ENCODE measurements at regions not wholly inside any gene's neighbourhood (a gene's known extent, or its start where the extent isn't known, plus 50 kb on each side); places are given as distances from the start of the nearest gene placed in this dataset.
A peak's percentile ranks its signal among the peaks of the same experiment; 100 is the strongest.

GRCh38 chr9:89710697-89711096 is 105.9 kb downstream of the GADD45G start:
- no peak for ATAC-seq (replicated peaks)

GRCh38 chr9:89711866-89712265 is 107.1 kb downstream of the GADD45G start:
- Mint-ChIP-seq H3K27me3 (peaks cover 7 to 8% of the 10 kb centered on the region in 2 donors), H3K27ac (no peak overlapping the region), H3K36me3 (ENCODE audit: insufficient read depth) (no peaks in the 10 kb centered on the region), H3K9me3 (no peaks in the 10 kb centered on the region), H3K4me3 (no peak overlapping the region), H3K4me1 (ENCODE audit: low read depth in 2 of 2) (peaks cover 0 to 4% of the 10 kb centered on the region in 2 donors)
- no peak for DNase-seq
- no peak for ATAC-seq (replicated peaks)

More at GRCh38 chr9:89710697-89711096, 105.9 kb downstream of the GADD45G start:
- H3K4me3 Mint-ChIP-seq: no peak overlapping the region
- peaks cover 7% of the 10 kb centered on the region in 2 donors for H3K27me3 Mint-ChIP-seq
- no peaks in the 10 kb centered on the region for H3K9me3 Mint-ChIP-seq
- peaks cover 0 to 4% of the 10 kb centered on the region in 2 donors for H3K4me1 Mint-ChIP-seq (ENCODE audit: low read depth in 2 of 2)
- DNase-seq: no peak
- no peak overlapping the region for H3K27ac Mint-ChIP-seq
- no peaks in the 10 kb centered on the region for H3K36me3 Mint-ChIP-seq (ENCODE audit: insufficient read depth)

- no peaks in the 10 kb centered on the region for H3K9me3 Mint-ChIP-seq
- H3K4me1 Mint-ChIP-seq (ENCODE audit: low read depth in 2 of 2): peaks cover 0 to 4% of the 10 kb centered on the region in 2 donors
- no peak for DNase-seq
- H3K36me3 Mint-ChIP-seq (ENCODE audit: insufficient read depth): no peaks in the 10 kb centered on the region
- no peak overlapping the region for H3K4me3 Mint-ChIP-seq
- no peak overlapping the region for H3K27ac Mint-ChIP-seq
- peaks cover 7 to 12% of the 10 kb centered on the region in 2 donors for H3K27me3 Mint-ChIP-seq
- no peak for ATAC-seq (replicated peaks)
Observed at GRCh38 chr9:89712283-89712682, 107.5 kb downstream of the GADD45G start.

GRCh38 chr9:89714321-89714720 is 109.5 kb downstream of the GADD45G start:
- Mint-ChIP-seq H3K4me3 (no peak overlapping the region), H3K27ac (no peak overlapping the region), H3K4me1 (ENCODE audit: low read depth in 2 of 2) (peaks cover 0 to 1% of the 10 kb centered on the region in 2 donors), H3K36me3 (ENCODE audit: insufficient read depth) (no peaks in the 10 kb centered on the region), H3K9me3 (no peaks in the 10 kb centered on the region), H3K27me3 (peaks cover 0 to 5% of the 10 kb centered on the region in 2 donors)
- DNase-seq (no peak), ATAC-seq (replicated peaks) (no peak)

- H3K4me1 Mint-ChIP-seq (ENCODE audit: low read depth in 2 of 2): peaks cover 0 to 1% of the 10 kb centered on the region in 2 donors
- peaks cover 0 to 5% of the 10 kb centered on the region in 2 donors for H3K27me3 Mint-ChIP-seq
- DNase-seq: no peak
- H3K27ac Mint-ChIP-seq: no peak overlapping the region
- no peaks in the 10 kb centered on the region for H3K9me3 Mint-ChIP-seq
- H3K36me3 Mint-ChIP-seq (ENCODE audit: insufficient read depth): no peaks in the 10 kb centered on the region
- no peak overlapping the region for H3K4me3 Mint-ChIP-seq
- peak; percentile 48 for ATAC-seq (replicated peaks)
Observed at GRCh38 chr9:89715318-89715858, 110.6 kb downstream of the GADD45G start.

- H3K27me3 Mint-ChIP-seq: peaks cover 0 to 5% of the 10 kb centered on the region in 2 donors
Observed at GRCh38 chr9:89715881-89716280, 111.1 kb downstream of the GADD45G start.

GRCh38 chr9:89716559-89716958 is 111.7 kb downstream of the GADD45G start:
- ATAC-seq (replicated peaks) (no peak), DNase-seq (no peak)
- no peaks in the 10 kb centered on the region for H3K36me3 Mint-ChIP-seq (ENCODE audit: insufficient read depth)
- no peak overlapping the region for H3K4me3 Mint-ChIP-seq
- no peak overlapping the region for H3K27ac Mint-ChIP-seq
- H3K27me3 Mint-ChIP-seq: peaks cover 0 to 5% of the 10 kb centered on the region in 2 donors
- H3K9me3 Mint-ChIP-seq: no peaks in the 10 kb centered on the region
- peaks cover 0 to 1% of the 10 kb centered on the region in 2 donors for H3K4me1 Mint-ChIP-seq (ENCODE audit: low read depth in 2 of 2)

More at GRCh38 chr9:89715881-89716280, 111.1 kb downstream of the GADD45G start:
- Mint-ChIP-seq H3K4me1 (ENCODE audit: low read depth in 2 of 2) (peaks cover 0 to 1% of the 10 kb centered on the region in 2 donors), H3K9me3 (no peaks in the 10 kb centered on the region), H3K27ac (no peak overlapping the region), H3K4me3 (no peak overlapping the region), H3K36me3 (ENCODE audit: insufficient read depth) (no peaks in the 10 kb centered on the region)
- DNase-seq: no peak
- no peak for ATAC-seq (replicated peaks)

GRCh38 chr9:89718176-89718575 is 113.4 kb downstream of the GADD45G start:
- Mint-ChIP-seq H3K27ac (no peak overlapping the region), H3K4me1 (ENCODE audit: low read depth in 2 of 2) (peaks cover 0 to 1% of the 10 kb centered on the region in 2 donors), H3K36me3 (ENCODE audit: insufficient read depth) (no peaks in the 10 kb centered on the region), H3K9me3 (no peaks in the 10 kb centered on the region), H3K27me3 (peaks cover 0 to 11% of the 10 kb centered on the region in 2 donors), H3K4me3 (no peak overlapping the region)
- no peak for DNase-seq
- no peak for ATAC-seq (replicated peaks)

GRCh38 chr9:89718651-89719050 is 113.8 kb downstream of the GADD45G start:
- DNase-seq (no peak), ATAC-seq (replicated peaks) (no peak)
- Mint-ChIP-seq H3K27me3 (peaks cover 0 to 11% of the 10 kb centered on the region in 2 donors), H3K9me3 (no peaks in the 10 kb centered on the region), H3K4me1 (ENCODE audit: low read depth in 2 of 2) (peaks cover 0 to 1% of the 10 kb centered on the region in 2 donors), H3K36me3 (ENCODE audit: insufficient read depth) (no peaks in the 10 kb centered on the region), H3K27ac (no peak overlapping the region), H3K4me3 (no peak overlapping the region)

GRCh38 chr9:89719202-89719601 is 114.4 kb downstream of the GADD45G start:
- Mint-ChIP-seq H3K27me3 (peaks cover 0 to 11% of the 10 kb centered on the region in 2 donors), H3K9me3 (no peaks in the 10 kb centered on the region)

GRCh38 chr9:89720696-89721175 is 115.9 kb downstream of the GADD45G start:
- no peak overlapping the region for H3K4me3 Mint-ChIP-seq
- no peaks in the 10 kb centered on the region for H3K36me3 Mint-ChIP-seq (ENCODE audit: insufficient read depth)
- H3K4me1 Mint-ChIP-seq (ENCODE audit: low read depth in 2 of 2): no peaks in the 10 kb centered on the region
- no peaks in the 10 kb centered on the region for H3K9me3 Mint-ChIP-seq
- no peak overlapping the region for H3K27ac Mint-ChIP-seq
- peaks cover 0 to 11% of the 10 kb centered on the region in 2 donors for H3K27me3 Mint-ChIP-seq
- DNase-seq (no peak), ATAC-seq (replicated peaks) (no peak)

More at GRCh38 chr9:89719202-89719601, 114.4 kb downstream of the GADD45G start:
- H3K4me3 Mint-ChIP-seq: no peak overlapping the region
- ATAC-seq (replicated peaks) (no peak), DNase-seq (no peak)
- H3K36me3 Mint-ChIP-seq (ENCODE audit: insufficient read depth): no peaks in the 10 kb centered on the region
- no peak overlapping the region for H3K27ac Mint-ChIP-seq
- H3K4me1 Mint-ChIP-seq (ENCODE audit: low read depth in 2 of 2): peaks cover 0 to under 1% of the 10 kb centered on the region in 2 donors

GRCh38 chr9:89721176-89721700 is 116.4 kb downstream of the GADD45G start:
- no peaks in the 10 kb centered on the region for H3K9me3 Mint-ChIP-seq
- ATAC-seq (replicated peaks): no peak
- H3K4me3 Mint-ChIP-seq: no peak overlapping the region
- H3K4me1 Mint-ChIP-seq (ENCODE audit: low read depth in 2 of 2): no peaks in the 10 kb centered on the region
- peaks cover 0 to 11% of the 10 kb centered on the region in 2 donors for H3K27me3 Mint-ChIP-seq
- H3K36me3 Mint-ChIP-seq (ENCODE audit: insufficient read depth): no peaks in the 10 kb centered on the region
- H3K27ac Mint-ChIP-seq: no peak overlapping the region
- DNase-seq: no peak

- Mint-ChIP-seq H3K9me3 (no peaks in the 10 kb centered on the region), H3K27ac (no peak overlapping the region), H3K4me1 (ENCODE audit: low read depth in 2 of 2) (no peaks in the 10 kb centered on the region), H3K36me3 (ENCODE audit: insufficient read depth) (no peaks in the 10 kb centered on the region), H3K4me3 (no peak overlapping the region), H3K27me3 (peaks cover 0 to 8% of the 10 kb centered on the region in 2 donors)
- DNase-seq (no peak), ATAC-seq (replicated peaks) (no peak)
Observed at GRCh38 chr9:89721971-89722530, 117.2 kb downstream of the GADD45G start.

- Mint-ChIP-seq H3K4me3 (no peak overlapping the region), H3K27me3 (peaks cover 0 to 6% of the 10 kb centered on the region in 2 donors), H3K4me1 (ENCODE audit: low read depth in 2 of 2) (no peaks in the 10 kb centered on the region), H3K9me3 (no peaks in the 10 kb centered on the region), H3K36me3 (ENCODE audit: insufficient read depth) (no peaks in the 10 kb centered on the region), H3K27ac (no peak overlapping the region)
- DNase-seq (no peak), ATAC-seq (replicated peaks) (no peak)
Observed at GRCh38 chr9:89722712-89723111, 117.9 kb downstream of the GADD45G start.
